Nephron (organoid): ENCODE measurements at regions not wholly inside any gene's neighbourhood (a gene's known extent, or its start where the extent isn't known, plus 50 kb on each side); places are given as distances from the start of the nearest gene placed in this dataset.

Experiments used
- H3K27ac Mint-ChIP-seq, 3 experiments: 2 replicates each; pipeline ENCODE4 v1.8.0; 2020; ENCODE audit warnings: mixed read lengths in 3 of 3, mild to moderate bottlenecking in 2 of 3, moderate library complexity in 1 of 3
- H3K27me3 Mint-ChIP-seq: 2 replicates; pipeline ENCODE4 v1.8.0; 2021; ENCODE audit warnings: low read depth, mild to moderate bottlenecking, moderate library complexity, mixed read lengths
- H3K36me3 Mint-ChIP-seq: 2 replicates; pipeline ENCODE4 v1.8.0; 2020; ENCODE audit warnings: low read depth, mixed read lengths
- H3K4me1 Mint-ChIP-seq: 2 replicates; pipeline ENCODE4 v1.8.0; 2020; ENCODE audit warnings: mixed read lengths
- H3K4me3 Mint-ChIP-seq, 3 experiments: 2 replicates each; pipeline ENCODE4 v1.8.0; 2020; ENCODE audit warnings: mild to moderate bottlenecking in 3 of 3, mixed read lengths in 3 of 3, moderate library complexity in 2 of 3
- H3K9me3 Mint-ChIP-seq: 2 replicates; pipeline ENCODE4 v1.8.0; 2020; ENCODE audit warnings: mixed read lengths
- CTCF ChIP-seq, 3 experiments: fragments of 200-600 bp; sonication (generic); IDR thresholded peaks; one replicate each; pipeline ENCODE4 v1.5.0; 2021; ENCODE audit warnings: antibody characterized with exemption in 3 of 3; ENCODE audit not compliant: unreplicated experiment in 3 of 3

GRCh38 chr16:86458149-86458777 is 52.1 kb upstream of the FOXF1 start:
- Mint-ChIP-seq H3K36me3 (peaks cover 9% of the 10 kb centered on the region), H3K27ac (no peak overlapping the region), H3K4me3 (no peak overlapping the region), H3K27me3 (peaks cover 99% of the 10 kb centered on the region), H3K9me3 (peaks cover 26% of the 10 kb centered on the region), H3K4me1 (peaks cover 14% of the 10 kb centered on the region)
- TF ChIP-seq CTCF (IDR thresholded peaks at IDR 0.05; ENCODE audit: unreplicated experiment in 3 of 3): no peak

DNA sequence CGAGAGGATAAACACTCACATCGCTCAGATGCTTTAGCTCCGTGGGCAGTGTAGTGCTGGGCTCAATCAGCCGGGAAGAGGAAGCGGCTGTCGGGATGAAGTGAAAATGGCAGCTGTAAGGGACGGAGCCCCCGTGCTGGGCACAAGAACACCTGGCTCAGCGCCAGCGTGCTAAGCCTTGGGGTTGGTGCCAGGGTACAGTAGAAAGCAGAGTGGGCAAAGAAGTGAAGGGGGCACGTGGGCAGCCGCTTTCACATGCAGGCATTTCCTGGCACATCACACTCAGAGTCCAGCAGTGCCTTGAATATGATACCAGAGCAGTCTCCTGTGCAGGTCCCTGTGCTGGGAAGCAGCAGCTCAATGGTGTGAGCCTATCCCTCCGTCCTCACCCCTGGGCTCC is 51.1 kb upstream of the FOXF1 start:
- Mint-ChIP-seq H3K9me3 (peaks cover 29% of the 10 kb centered on the region), H3K4me3 (no peak overlapping the region), H3K27me3 (peaks cover 95% of the 10 kb centered on the region), H3K27ac (no peak overlapping the region), H3K4me1 (peaks cover 14% of the 10 kb centered on the region), H3K36me3 (peaks cover 14% of the 10 kb centered on the region)
- no peak for TF ChIP-seq CTCF (IDR thresholded peaks at IDR 0.05; ENCODE audit: unreplicated experiment in 3 of 3)
